GM10248 (cell line): ENCODE measurements at regions not wholly inside any gene's neighbourhood (a gene's known extent, or its start where the extent isn't known, plus 50 kb on each side); places are given as distances from the start of the nearest gene placed in this dataset.

Experiments used
- CTCF ChIA-PET: fragments of 300-600 bp; sonication (Branson Sonifier 250); formaldehyde crosslinking; extraction: SDS; loops from one replicate; lab custom pipeline; 2021; ENCODE audit warnings: antibody characterized with exemption; lab: Yijun Ruan, JAX
- POLR2A ChIA-PET: fragments of 350-650 bp; sonication (Branson Sonifier 250); formaldehyde crosslinking; extraction: SDS; loops from one replicate; lab custom pipeline; 2020; ENCODE audit warnings: antibody characterized with exemption; lab: Yijun Ruan, JAX
- DNase-seq: peaks from one replicate; pipeline ENCODE4 v3.0.0; 2012; ENCODE audit errors: extremely low spot score
- CTCF ChIP-seq: IDR thresholded peaks from 2 replicates; pipeline ENCODE4 v1.5.1; 2012; ENCODE audit warnings: mild to moderate bottlenecking, low read depth; ENCODE audit errors: extremely low read depth, missing control alignments, control extremely low read depth

- ChIA-PET POLR2A (no interaction called here), CTCF (no interaction called here)
- no peak for DNase-seq
- no peak for TF ChIP-seq CTCF
These were observed 166.4 kb upstream of the AVPR1A start for GRCh38 chr12:63317286-63317846.

GRCh38 chr12:63313139-63313538 lies 162.1 kb upstream of the AVPR1A start:
- ChIA-PET POLR2A (interaction anchor here (0.7 kb wide), 1 partner anchor 1090 kb away, joined by 3 read pairs; no protein-coding TSS in a partner anchor), CTCF (interaction anchor here (0.9 to 1.0 kb wide), 2 partner anchors 11 to 105 kb away, joined by 3 read pairs; no protein-coding TSS in a partner anchor)
- DNase-seq: no peak
- no peak for TF ChIP-seq CTCF

GRCh38 chr12:63308671-63309070 lies 157.7 kb upstream of the AVPR1A start:
- POLR2A ChIA-PET: no interaction called here
- CTCF ChIA-PET: interaction anchor here (1.4 kb wide), 1 partner anchor 97 kb away, joined by 3 read pairs; no protein-coding TSS in a partner anchor
- no peak for DNase-seq
- TF ChIP-seq CTCF: no peak

GRCh38 chr12:63307849-63308248 lies 156.8 kb upstream of the AVPR1A start:
- no peak for TF ChIP-seq CTCF
- ChIA-PET CTCF (interaction anchor here (0.9 to 1.4 kb wide), 2 partner anchors 11 to 98 kb away, joined by 3 read pairs; no protein-coding TSS in a partner anchor), POLR2A (no interaction called here)
- DNase-seq: no peak

- ChIA-PET POLR2A (no interaction called here), CTCF (no interaction called here)
- TF ChIP-seq CTCF: no peak
- no peak for DNase-seq
These were observed 155.2 kb upstream of the AVPR1A start for GRCh38 chr12:63305901-63306875.

GRCh38 chr12:63304887-63305316 lies 153.9 kb upstream of the AVPR1A start:
- no peak for TF ChIP-seq CTCF
- no peak for DNase-seq
- ChIA-PET CTCF (no interaction called here), POLR2A (no interaction called here)
